Lower lobe of right lung (tissue), 2 donors: ENCODE measurements at regions not wholly inside any gene's neighbourhood (a gene's known extent, or its start where the extent isn't known, plus 50 kb on each side); places are given as distances from the start of the nearest gene placed in this dataset.
"Not testable (repeated sequence)": the region's sequence is repeated elsewhere in the genome, so short reads cannot be mapped to it uniquely, and the experiment has no call there.

Experiments
- ATAC-seq, 2 donors: fragments of 200-7000 bp; cut with Tn5 transposase; one replicate each; pipeline ENCODE4 v1.9.1; 2020 to 2022; ENCODE audit warnings: mild to moderate bottlenecking in 2 of 2, moderate library complexity in 2 of 2
- DNase-seq: peaks from one replicate; pipeline ENCODE4 v3.0.0-alpha.2; 2020
- H3K27ac ChIP-seq: fragments of 200-600 bp; one replicate; pipeline ENCODE4 v1.8.0; 2022
- H3K27me3 ChIP-seq: fragments of 200-600 bp; one replicate; pipeline ENCODE4 v1.8.0; 2022; ENCODE audit warnings: low read depth
- H3K36me3 ChIP-seq: fragments of 200-600 bp; one replicate; pipeline ENCODE4 v1.8.0; 2022; ENCODE audit warnings: mild to moderate bottlenecking
- H3K4me1 ChIP-seq: fragments of 200-600 bp; one replicate; pipeline ENCODE4 v1.8.0; 2022
- H3K4me3 ChIP-seq: fragments of 200-600 bp; one replicate; pipeline ENCODE4 v1.8.0; 2022; ENCODE audit warnings: mild to moderate bottlenecking
- H3K9me3 ChIP-seq: fragments of 200-600 bp; one replicate; pipeline ENCODE4 v1.8.0; 2022
- intact Hi-C: fragments of 100-400 bp; cut with DNase I; formaldehyde crosslinking; loops from one replicate; pipeline ENCODE4 v1.11.0; 2022
- TF ChIP-seq, protein P1 (sequence below): fragments of 200-600 bp; IDR thresholded peaks from one replicate; pipeline ENCODE4 v1.8.0; 2022; ENCODE audit warnings: antibody characterized with exemption, mild to moderate bottlenecking
- donor health status: DM: no; HTN: yes; CAD: no; lungs with severe emphysema.

DNA sequence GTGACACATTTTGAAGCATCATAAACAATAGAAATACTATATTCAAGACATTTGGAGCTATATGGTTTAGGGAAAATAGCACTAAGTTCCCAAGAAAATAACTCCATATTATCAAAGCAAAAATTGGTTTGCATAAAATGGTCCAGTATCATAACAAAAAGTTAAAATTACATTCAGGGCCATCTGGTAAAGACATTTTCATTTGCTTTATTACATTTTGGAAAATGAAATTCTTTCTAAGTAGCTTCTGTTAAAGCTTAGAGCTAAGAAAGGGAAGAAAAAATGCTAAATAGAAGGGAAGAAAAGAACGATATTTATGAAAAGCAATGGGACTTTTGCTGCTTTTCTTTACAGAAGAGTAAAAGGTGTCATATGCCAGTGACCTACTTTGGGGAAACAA, 155.4 kb upstream of the GOT2 start:
- Histone ChIP-seq H3K4me1 (no peaks in the 10 kb centered on the region), H3K4me3 (no peak overlapping the region), H3K36me3 (no peaks in the 10 kb centered on the region), H3K9me3 (no peaks in the 10 kb centered on the region), H3K27me3 (no peaks in the 10 kb centered on the region), H3K27ac (no peak overlapping the region)
- DNase-seq (no peak), ATAC-seq (no peak)
- TF ChIP-seq, protein P1, sequence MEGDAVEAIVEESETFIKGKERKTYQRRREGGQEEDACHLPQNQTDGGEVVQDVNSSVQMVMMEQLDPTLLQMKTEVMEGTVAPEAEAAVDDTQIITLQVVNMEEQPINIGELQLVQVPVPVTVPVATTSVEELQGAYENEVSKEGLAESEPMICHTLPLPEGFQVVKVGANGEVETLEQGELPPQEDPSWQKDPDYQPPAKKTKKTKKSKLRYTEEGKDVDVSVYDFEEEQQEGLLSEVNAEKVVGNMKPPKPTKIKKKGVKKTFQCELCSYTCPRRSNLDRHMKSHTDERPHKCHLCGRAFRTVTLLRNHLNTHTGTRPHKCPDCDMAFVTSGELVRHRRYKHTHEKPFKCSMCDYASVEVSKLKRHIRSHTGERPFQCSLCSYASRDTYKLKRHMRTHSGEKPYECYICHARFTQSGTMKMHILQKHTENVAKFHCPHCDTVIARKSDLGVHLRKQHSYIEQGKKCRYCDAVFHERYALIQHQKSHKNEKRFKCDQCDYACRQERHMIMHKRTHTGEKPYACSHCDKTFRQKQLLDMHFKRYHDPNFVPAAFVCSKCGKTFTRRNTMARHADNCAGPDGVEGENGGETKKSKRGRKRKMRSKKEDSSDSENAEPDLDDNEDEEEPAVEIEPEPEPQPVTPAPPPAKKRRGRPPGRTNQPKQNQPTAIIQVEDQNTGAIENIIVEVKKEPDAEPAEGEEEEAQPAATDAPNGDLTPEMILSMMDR = no peak
- intact Hi-C loops = no loop called here

DNA sequence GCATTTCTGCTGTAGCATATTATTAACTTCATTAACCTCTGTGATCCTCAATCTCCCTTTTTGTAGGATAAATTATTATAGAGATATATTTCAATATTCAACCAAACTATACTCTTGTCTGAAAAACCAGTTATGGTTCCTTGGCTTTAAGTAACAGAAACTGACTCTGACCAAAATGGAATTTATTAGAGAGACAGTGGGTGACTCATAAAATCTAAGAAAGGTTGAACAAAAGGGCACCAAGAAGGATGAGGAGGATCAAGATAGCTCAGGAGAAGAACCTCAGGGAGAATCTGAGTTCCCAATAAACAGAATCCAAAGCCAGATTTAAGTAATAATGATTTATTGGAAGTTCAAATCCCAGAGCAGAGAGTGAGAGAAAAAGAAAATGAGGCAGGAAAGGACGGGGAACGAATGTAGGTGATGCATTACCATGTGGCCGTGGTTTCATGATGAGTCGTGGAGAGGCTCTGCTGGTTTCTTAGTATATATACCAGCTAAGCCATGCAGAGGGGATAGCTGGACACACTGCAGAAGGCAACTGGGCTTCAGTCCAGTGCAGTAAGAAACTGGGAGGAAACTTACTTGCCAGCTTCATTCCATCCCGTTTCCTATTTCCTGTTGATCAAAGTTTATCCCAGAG, 151.5 kb upstream of the GOT2 start:
- TF ChIP-seq, protein P1 = no peak
- no peaks in the 10 kb centered on the region for H3K9me3 ChIP-seq

DNA sequence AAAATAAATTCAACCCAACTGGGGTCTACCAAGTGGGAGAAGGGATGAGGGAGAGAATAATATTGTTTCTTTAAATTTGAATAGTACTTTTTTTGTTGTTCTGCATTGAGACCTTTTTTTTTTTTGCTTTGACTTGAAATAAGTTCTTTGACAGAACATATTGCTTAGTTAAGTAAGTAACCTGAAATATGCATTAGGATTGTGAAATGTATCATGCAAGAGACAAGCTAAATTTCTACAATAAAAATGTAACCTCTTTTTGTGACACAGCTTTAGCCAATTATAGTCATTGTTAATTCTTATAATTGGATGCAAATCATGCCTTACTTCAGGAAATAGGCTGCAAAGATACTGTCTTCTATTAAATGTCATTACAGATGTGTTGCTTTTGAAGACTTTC, 150.0 kb upstream of the GOT2 start:
- no peak for ATAC-seq
- no peak for DNase-seq
- Histone ChIP-seq H3K27ac (no peak overlapping the region), H3K36me3 (no peaks in the 10 kb centered on the region), H3K27me3 (no peaks in the 10 kb centered on the region), H3K4me1 (no peaks in the 10 kb centered on the region), H3K9me3 (no peaks in the 10 kb centered on the region), H3K4me3 (no peak overlapping the region)
- intact Hi-C loops = no loop called here
- TF ChIP-seq, protein P1 = no peak

More for the DNA sequence above, 151.5 kb upstream of the GOT2 start:
- Histone ChIP-seq H3K4me3 (no peak overlapping the region), H3K27ac (no peak overlapping the region), H3K36me3 (no peaks in the 10 kb centered on the region), H3K4me1 (no peaks in the 10 kb centered on the region), H3K27me3 (no peaks in the 10 kb centered on the region)
- no peak for DNase-seq
- ATAC-seq = no peak
- intact Hi-C loops = no loop called here

DNA sequence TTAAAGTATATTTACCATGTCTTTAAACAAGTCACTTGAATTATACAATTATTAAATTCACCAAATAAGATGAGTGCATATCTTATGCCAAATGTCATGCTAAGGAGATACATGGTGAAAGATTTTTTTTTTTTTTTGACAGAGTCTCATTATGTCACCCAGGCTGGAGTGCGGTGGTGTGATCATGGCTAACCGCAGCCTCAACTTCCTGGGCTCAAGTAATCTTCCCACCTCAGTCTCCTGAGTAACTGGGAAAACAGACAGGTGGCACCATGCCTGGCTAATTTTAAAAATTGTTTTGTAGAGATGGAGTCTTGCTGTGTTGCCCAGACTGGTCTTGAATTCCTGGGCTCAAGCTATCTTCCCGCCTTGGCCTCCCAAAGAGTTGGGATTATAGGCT, 149.0 kb upstream of the GOT2 start:
- no peaks in the 10 kb centered on the region for H3K36me3 ChIP-seq
- TF ChIP-seq, protein P1 = no peak
- no peak overlapping the region for H3K4me3 ChIP-seq
- no peak overlapping the region for H3K27ac ChIP-seq
- H3K4me1 ChIP-seq = no peaks in the 10 kb centered on the region
- intact Hi-C loops = no loop called here
- DNase-seq = no peak
- H3K27me3 ChIP-seq = no peaks in the 10 kb centered on the region
- H3K9me3 ChIP-seq = no peaks in the 10 kb centered on the region
- ATAC-seq = no peak

DNA sequence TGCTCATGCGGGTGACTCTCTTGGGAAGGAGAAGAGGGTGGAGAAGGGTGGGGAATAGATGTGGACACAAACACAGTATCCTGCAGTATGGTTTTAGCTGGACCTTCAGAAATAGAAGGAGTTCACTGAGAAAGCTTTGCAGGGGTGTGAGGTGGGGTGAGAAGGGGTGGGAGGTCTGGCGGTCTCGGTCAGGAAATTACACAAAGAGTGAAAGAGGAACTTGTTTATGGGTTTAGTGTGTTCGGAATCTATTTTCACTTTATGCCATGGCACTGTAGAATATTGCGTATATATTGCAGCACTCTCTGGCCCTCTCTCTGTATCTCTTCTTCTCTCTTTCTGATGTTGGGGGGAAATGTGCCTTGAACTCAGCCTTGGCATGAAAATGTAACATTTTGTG, 148.2 kb upstream of the GOT2 start:
- Histone ChIP-seq H3K36me3 (no peaks in the 10 kb centered on the region), H3K27me3 (no peaks in the 10 kb centered on the region), H3K27ac (no peak overlapping the region), H3K4me1 (no peaks in the 10 kb centered on the region), H3K4me3 (no peak overlapping the region), H3K9me3 (no peaks in the 10 kb centered on the region)
- TF ChIP-seq, protein P1 = no peak
- DNase-seq = no peak
- ATAC-seq = peak; percentile 68 to 76
- intact Hi-C loops = no loop called here

DNA sequence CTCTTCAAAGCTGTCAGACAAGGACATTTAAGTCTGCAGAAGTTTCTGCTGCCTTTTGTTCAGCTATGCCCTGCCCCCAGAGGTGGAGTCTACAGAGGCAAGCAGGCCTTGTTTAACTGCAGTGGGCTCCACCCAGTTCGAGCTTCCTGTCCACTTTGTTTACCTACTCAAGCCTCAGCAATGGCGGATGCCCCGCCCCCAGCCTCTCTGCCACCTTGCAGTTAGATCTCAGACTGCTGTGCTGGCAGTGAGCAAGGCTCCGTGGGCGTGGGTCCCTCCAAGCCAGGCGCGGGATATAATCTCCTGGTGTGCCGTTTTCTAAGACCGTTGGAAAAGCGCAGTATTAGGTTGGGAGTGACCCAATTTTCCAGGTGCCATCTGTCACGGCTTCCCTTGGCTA, 144.5 kb upstream of the GOT2 start:
- DNase-seq, H3K36me3 ChIP-seq, H3K4me1 ChIP-seq, H3K4me3 ChIP-seq, H3K27me3 ChIP-seq, ATAC-seq, intact Hi-C loops, H3K27ac ChIP-seq, H3K9me3 ChIP-seq: not testable (repeated sequence)
